A549 (cell line): ENCODE measurements at regions not wholly inside any gene's neighbourhood (a gene's known extent, or its start where the extent isn't known, plus 50 kb on each side); places are given as distances from the start of the nearest gene placed in this dataset.

Experiments
- ATAC-seq, 2 experiments: fragments of 200-7000 bp in 1 of 2; fragments of >200 bp in 1 of 2; cut with Nextera tagmentation in 1 of 2; cut with Tn5 transposase in 1 of 2; 3 replicates each; pipeline versions ENCODE4 v1.8.0 to v1.9.1; 2018 to 2020; ENCODE audit warnings: mild to moderate bottlenecking in 1 of 2, moderate library complexity in 1 of 2
- CTCF ChIA-PET: fragments of 300-600 bp; sonication (Branson Sonifier 250); formaldehyde crosslinking; extraction: SDS; loops from one replicate; lab custom pipeline; 2021; ENCODE audit warnings: antibody characterized with exemption, inconsistent platforms; lab: Yijun Ruan, JAX
- POLR2A ChIA-PET: fragments of 350-600 bp; formaldehyde crosslinking; extraction: SDS; loops from one replicate; lab custom pipeline; 2021; ENCODE audit warnings: antibody characterized with exemption, inconsistent platforms; lab: Yijun Ruan, JAX
- DNase-seq, 2 experiments: peaks; one replicate each; pipeline versions ENCODE4 v3.0.0 to v3.0.0-alpha.2; 2011 to 2016; ENCODE audit warnings: low read depth in 1 of 2, low spot score in 1 of 2
- FAIRE-seq: peaks from 2 replicates; lab custom pipeline; 2011; peaks lifted over from hg19 to GRCh38; lab: Jason Lieb, UNC
- H3K27ac ChIP-seq, 2 experiments: fragments of >200 bp; sonication (Bioruptor Twin); formaldehyde crosslinking; 3 replicates each; pipeline ENCODE4 v1.5.1; 2016 to 2017
- H3K4me1 ChIP-seq: fragments of >200 bp; sonication (Bioruptor Twin); formaldehyde crosslinking; 3 replicates; pipeline ENCODE4 v1.6.1; 2016
- H3K4me2 ChIP-seq: fragments of >200 bp; sonication (Bioruptor Twin); formaldehyde crosslinking; 3 replicates; pipeline ENCODE4 v1.6.1; 2016
- H3K4me3 ChIP-seq: fragments of >200 bp; sonication (Bioruptor Twin); formaldehyde crosslinking; 3 replicates; pipeline ENCODE4 v1.5.1; 2016
- H3K9me3 ChIP-seq: fragments of >200 bp; sonication (Bioruptor Twin); formaldehyde crosslinking; 3 replicates; pipeline ENCODE4 v1.6.1; 2016
- BCL3 ChIP-seq: fragments of >200 bp; sonication (Bioruptor Twin); formaldehyde crosslinking; IDR thresholded peaks from 3 replicates; pipeline ENCODE4 v1.6.1; 2016
- CEBPB ChIP-seq, 2 experiments: fragments of >200 bp in 1 of 2; sonication (Bioruptor Twin) in 1 of 2; formaldehyde crosslinking in 1 of 2; IDR thresholded peaks; 2 replicates each; pipeline ENCODE4 v1.6.1; 2012 to 2016
- CHD2 ChIP-seq: fragments of 150-350 bp; IDR thresholded peaks from 2 replicates; pipeline ENCODE4 v1.6.1; 2014; ENCODE audit warnings: low read length; ENCODE audit not compliant: partially characterized antibody
- EHF ChIP-seq: fragments of 250-450 bp; sonication (Bioruptor Pico); IDR thresholded peaks from 2 replicates; pipeline ENCODE4 v1.5.0; 2020; ENCODE audit warnings: mild to moderate bottlenecking
- ELK1 ChIP-seq: fragments of 150-350 bp; IDR thresholded peaks from 2 replicates; pipeline ENCODE4 v1.6.1; 2014; ENCODE audit warnings: low read depth, mild to moderate bottlenecking, low read length
- EP300 ChIP-seq, 2 experiments: fragments of >200 bp; sonication (Bioruptor Twin); formaldehyde crosslinking; IDR thresholded peaks; 2 replicates in 1 of 2; 3 replicates in 1 of 2; pipeline ENCODE4 v1.6.1; 2016 to 2017
- ESRRA ChIP-seq: fragments of 150-350 bp; IDR thresholded peaks from 2 replicates; pipeline ENCODE4 v1.6.1; 2014; ENCODE audit warnings: mild to moderate bottlenecking, low read length, borderline replicate concordance
- FOSL2 ChIP-seq, 2 experiments: fragments of 450-650 bp in 1 of 2; fragments of >200 bp in 1 of 2; sonication (Bioruptor Twin) in 1 of 2; formaldehyde crosslinking; IDR thresholded peaks; 2 replicates each; pipeline versions ENCODE4 v1.5.0 to v1.6.1; 2016 to 2020; ENCODE audit warnings: mild to moderate bottlenecking in 1 of 2, moderate library complexity in 1 of 2
- FOXS1 ChIP-seq: fragments of 250-450 bp; sonication (Bioruptor Pico); IDR thresholded peaks from 2 replicates; pipeline ENCODE4 v1.5.0; 2020; ENCODE audit warnings: mild to moderate bottlenecking, moderate library complexity
- GATA3 ChIP-seq: IDR thresholded peaks from 2 replicates; pipeline ENCODE4 v1.6.1; 2012; ENCODE audit warnings: borderline replicate concordance
- JUN ChIP-seq, 2 experiments: fragments of >200 bp; sonication (Bioruptor Twin); formaldehyde crosslinking; IDR thresholded peaks; 2 replicates in 1 of 2; 3 replicates in 1 of 2; pipeline ENCODE4 v1.6.1; 2016 to 2017
- NFE2L2 ChIP-seq: fragments of 150-350 bp; conservative IDR thresholded peaks from 2 replicates; pipeline ENCODE4 v1.6.1; 2014; ENCODE audit warnings: low read length
- NPAS2 ChIP-seq: fragments of 250-450 bp; sonication (Bioruptor Pico); IDR thresholded peaks from 2 replicates; pipeline ENCODE4 v1.8.0; 2022; ENCODE audit warnings: mild to moderate bottlenecking, moderate library complexity, borderline replicate concordance
- NR3C1 ChIP-seq: fragments of >200 bp; sonication (Bioruptor Twin); formaldehyde crosslinking; IDR thresholded peaks from 3 replicates; pipeline ENCODE4 v1.6.1; 2017
- POLR2A ChIP-seq: IDR thresholded peaks from 2 replicates; pipeline ENCODE4 v1.6.1; 2012; ENCODE audit warnings: mild to moderate bottlenecking, low read length
- RAD21 ChIP-seq, 2 experiments: fragments of >200 bp in 1 of 2; sonication (Bioruptor Twin) in 1 of 2; formaldehyde crosslinking in 1 of 2; IDR thresholded peaks in 1 of 2; conservative IDR thresholded peaks in 1 of 2; 2 replicates in 1 of 2; 3 replicates in 1 of 2; pipeline ENCODE4 v1.6.1; 2012 to 2018; ENCODE audit warnings: inconsistent platforms in 1 of 2
- RFX5 ChIP-seq: fragments of 450-650 bp; IDR thresholded peaks from 2 replicates; pipeline ENCODE4 v1.7.1; 2014; ENCODE audit warnings: antibody characterized with exemption, mild to moderate bottlenecking, moderate library complexity
- SREBF2 ChIP-seq: fragments of 450-650 bp; IDR thresholded peaks from 2 replicates; pipeline ENCODE4 v1.6.1; 2014; ENCODE audit warnings: mild to moderate bottlenecking, moderate library complexity
- TFCP2L1 ChIP-seq: fragments of 250-450 bp; sonication (Bioruptor Pico); IDR thresholded peaks from 2 replicates; pipeline ENCODE4 v1.5.0; 2021; ENCODE audit warnings: mild to moderate bottlenecking
- TP53 ChIP-seq: fragments of 250-450 bp; sonication (Bioruptor Pico); IDR thresholded peaks from 2 replicates; pipeline ENCODE4 v1.5.0; 2021; ENCODE audit warnings: mild to moderate bottlenecking, moderate library complexity
- ZC3H11A ChIP-seq: fragments of 450-650 bp; IDR thresholded peaks from 2 replicates; pipeline ENCODE4 v1.6.1; 2014; ENCODE audit warnings: antibody characterized with exemption, mild to moderate bottlenecking
- ZNF302 ChIP-seq: fragments of 250-450 bp; sonication (Bioruptor Pico); IDR thresholded peaks from 2 replicates; pipeline ENCODE4 v1.9.0; 2021; ENCODE audit warnings: inconsistent platforms, mild to moderate bottlenecking, moderate library complexity
- WGBS: methylation state at CpG from one replicate; pipeline ENCODE4 v1.1.6; 2017; ENCODE audit errors: missing lambda C conversion rate; 5-methylcytosine and 5-hydroxymethylcytosine counted together
- TF ChIP-seq, protein P1 (sequence below): IDR thresholded peaks from 2 replicates; pipeline ENCODE4 v1.6.1; 2012
- TF ChIP-seq, protein P2 (sequence below): IDR thresholded peaks from 2 replicates; pipeline ENCODE4 v1.6.1; 2012
- TF ChIP-seq, protein P3 (sequence below): fragments of 200-600 bp; sonication (generic); IDR thresholded peaks from 2 replicates; pipeline ENCODE4 v1.6.1; 2016; ENCODE audit warnings: antibody characterized with exemption, mild to moderate bottlenecking, moderate library complexity

DNA sequence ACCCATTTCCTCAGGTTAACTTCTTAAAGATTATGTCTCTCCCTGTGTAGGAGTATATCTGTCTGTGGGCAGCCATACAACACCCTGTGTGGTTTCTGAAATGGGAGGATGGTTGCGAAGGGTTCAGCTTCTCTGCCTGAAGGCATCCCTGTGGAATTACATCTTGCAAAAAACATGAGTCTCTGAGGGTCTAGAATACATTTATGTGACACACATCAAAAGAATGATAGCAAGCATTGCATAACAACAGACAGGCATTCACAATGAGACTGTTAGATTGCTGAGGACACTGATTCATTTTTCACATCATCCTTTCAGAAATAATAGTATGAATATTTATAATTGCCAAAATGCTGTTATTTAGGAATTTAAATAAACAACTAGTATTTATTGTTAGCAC, 670.9 kb downstream of the HTR1B start:
- Histone ChIP-seq H3K9me3 (no peaks in the 10 kb centered on the region), H3K4me1 (no peaks in the 10 kb centered on the region), H3K27ac (no peak overlapping the region), H3K4me3 (no peak overlapping the region), H3K4me2 (no peak overlapping the region)
- FAIRE-seq: no peak
- CTCF ChIA-PET: no interaction called here
- TF ChIP-seq GATA3 (no peak), EP300 (IDR thresholded peaks at IDR 0.05) (no peak), FOXS1 (CRISPR knock-in tag) (no peak), FOSL2 (IDR thresholded peaks at IDR 0.05) (no peak), FOSL2 (CRISPR knock-in tag; IDR thresholded peaks at IDR 0.05) (no peak), JUN (IDR thresholded peaks at IDR 0.05) (no peak), CEBPB (IDR thresholded peaks at IDR 0.05) (no peak), RFX5 (no peak), TP53 (CRISPR knock-in tag) (no peak), EHF (CRISPR knock-in tag) (no peak), CHD2 (no peak), NPAS2 (CRISPR knock-in tag) (no peak), ZC3H11A (no peak), ESRRA (no peak), POLR2A (no peak)
- TF ChIP-seq, protein P1, sequence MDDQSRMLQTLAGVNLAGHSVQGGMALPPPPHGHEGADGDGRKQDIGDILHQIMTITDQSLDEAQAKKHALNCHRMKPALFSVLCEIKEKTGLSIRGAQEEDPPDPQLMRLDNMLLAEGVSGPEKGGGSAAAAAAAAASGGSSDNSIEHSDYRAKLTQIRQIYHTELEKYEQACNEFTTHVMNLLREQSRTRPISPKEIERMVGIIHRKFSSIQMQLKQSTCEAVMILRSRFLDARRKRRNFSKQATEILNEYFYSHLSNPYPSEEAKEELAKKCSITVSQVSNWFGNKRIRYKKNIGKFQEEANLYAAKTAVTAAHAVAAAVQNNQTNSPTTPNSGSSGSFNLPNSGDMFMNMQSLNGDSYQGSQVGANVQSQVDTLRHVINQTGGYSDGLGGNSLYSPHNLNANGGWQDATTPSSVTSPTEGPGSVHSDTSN: no peak
- TF ChIP-seq, protein P2, sequence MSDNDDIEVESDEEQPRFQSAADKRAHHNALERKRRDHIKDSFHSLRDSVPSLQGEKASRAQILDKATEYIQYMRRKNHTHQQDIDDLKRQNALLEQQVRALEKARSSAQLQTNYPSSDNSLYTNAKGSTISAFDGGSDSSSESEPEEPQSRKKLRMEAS: no peak
- DNase-seq: no peak
- ATAC-seq: no peak
- POLR2A ChIA-PET: no interaction called here
- WGBS: 33% methylated on average over 1 of the region's 1 CpG

- no peak overlapping the region for H3K27ac ChIP-seq
- no peak for DNase-seq
- H3K9me3 ChIP-seq: no peaks in the 10 kb centered on the region
- no peak overlapping the region for H3K4me3 ChIP-seq
- FAIRE-seq: no peak
- H3K4me2 ChIP-seq: no peak overlapping the region
- POLR2A ChIA-PET: no interaction called here
- CTCF ChIA-PET: no interaction called here
- TF ChIP-seq ZNF302: no peak
- TF ChIP-seq NFE2L2: no peak
- TF ChIP-seq SREBF2: no peak
- TF ChIP-seq ELK1: no peak
- no peak for TF ChIP-seq TFCP2L1 (CRISPR knock-in tag)
- no peak for TF ChIP-seq JUN (IDR thresholded peaks at IDR 0.05)
- no peak for TF ChIP-seq RFX5
- no peak for TF ChIP-seq RAD21 (conservative IDR thresholded peaks at IDR 0.05 in 1 of 2, IDR thresholded peaks at IDR 0.05 in 1 of 2)
- no peak for TF ChIP-seq BCL3
- no peak for TF ChIP-seq FOXS1 (CRISPR knock-in tag)
- TF ChIP-seq, protein P3, sequence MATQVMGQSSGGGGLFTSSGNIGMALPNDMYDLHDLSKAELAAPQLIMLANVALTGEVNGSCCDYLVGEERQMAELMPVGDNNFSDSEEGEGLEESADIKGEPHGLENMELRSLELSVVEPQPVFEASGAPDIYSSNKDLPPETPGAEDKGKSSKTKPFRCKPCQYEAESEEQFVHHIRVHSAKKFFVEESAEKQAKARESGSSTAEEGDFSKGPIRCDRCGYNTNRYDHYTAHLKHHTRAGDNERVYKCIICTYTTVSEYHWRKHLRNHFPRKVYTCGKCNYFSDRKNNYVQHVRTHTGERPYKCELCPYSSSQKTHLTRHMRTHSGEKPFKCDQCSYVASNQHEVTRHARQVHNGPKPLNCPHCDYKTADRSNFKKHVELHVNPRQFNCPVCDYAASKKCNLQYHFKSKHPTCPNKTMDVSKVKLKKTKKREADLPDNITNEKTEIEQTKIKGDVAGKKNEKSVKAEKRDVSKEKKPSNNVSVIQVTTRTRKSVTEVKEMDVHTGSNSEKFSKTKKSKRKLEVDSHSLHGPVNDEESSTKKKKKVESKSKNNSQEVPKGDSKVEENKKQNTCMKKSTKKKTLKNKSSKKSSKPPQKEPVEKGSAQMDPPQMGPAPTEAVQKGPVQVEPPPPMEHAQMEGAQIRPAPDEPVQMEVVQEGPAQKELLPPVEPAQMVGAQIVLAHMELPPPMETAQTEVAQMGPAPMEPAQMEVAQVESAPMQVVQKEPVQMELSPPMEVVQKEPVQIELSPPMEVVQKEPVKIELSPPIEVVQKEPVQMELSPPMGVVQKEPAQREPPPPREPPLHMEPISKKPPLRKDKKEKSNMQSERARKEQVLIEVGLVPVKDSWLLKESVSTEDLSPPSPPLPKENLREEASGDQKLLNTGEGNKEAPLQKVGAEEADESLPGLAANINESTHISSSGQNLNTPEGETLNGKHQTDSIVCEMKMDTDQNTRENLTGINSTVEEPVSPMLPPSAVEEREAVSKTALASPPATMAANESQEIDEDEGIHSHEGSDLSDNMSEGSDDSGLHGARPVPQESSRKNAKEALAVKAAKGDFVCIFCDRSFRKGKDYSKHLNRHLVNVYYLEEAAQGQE: no peak
- TF ChIP-seq NR3C1: no peak
- no peaks in the 10 kb centered on the region for H3K4me1 ChIP-seq
- no peak for ATAC-seq
These were observed 672.4 kb downstream of the HTR1B start for GRCh38 chr6:76790881-76791280.
